ENCODE measurements at regions not wholly inside any gene's neighbourhood (a gene's known extent, or its start where the extent isn't known, plus 50 kb on each side); places are given as distances from the start of the nearest gene placed in this dataset.
"Not testable (repeated sequence)": the region's sequence is repeated elsewhere in the genome, so short reads cannot be mapped to it uniquely, and the experiment has no call there.

DNA sequence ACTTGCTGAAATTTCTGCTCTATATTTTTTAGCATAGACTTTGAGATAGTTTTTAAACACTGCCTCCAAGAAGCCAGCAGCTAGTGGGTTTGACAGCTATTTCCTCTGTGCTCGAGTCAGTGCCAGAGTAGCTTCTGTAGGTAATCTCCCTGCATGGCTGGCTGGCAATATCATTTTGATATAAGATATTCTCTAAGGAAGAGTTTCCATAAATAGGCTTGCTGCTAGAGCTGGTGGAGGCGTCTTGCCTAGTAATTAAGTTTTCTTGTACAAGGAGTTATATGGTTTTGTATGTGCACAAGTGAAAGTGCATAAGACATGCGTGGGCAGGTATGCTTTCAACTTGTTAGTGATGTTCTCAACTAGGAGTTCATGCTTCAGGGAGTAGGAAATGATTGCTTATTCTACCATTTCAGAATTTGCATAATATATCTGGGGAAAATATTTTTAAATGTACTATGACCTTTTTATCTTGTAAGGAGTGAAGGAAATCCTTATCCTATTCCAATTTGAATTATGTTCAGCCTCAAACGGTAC, 74.1 kb upstream of the CCL21 start:
- DNase-seq = no peak

DNA sequence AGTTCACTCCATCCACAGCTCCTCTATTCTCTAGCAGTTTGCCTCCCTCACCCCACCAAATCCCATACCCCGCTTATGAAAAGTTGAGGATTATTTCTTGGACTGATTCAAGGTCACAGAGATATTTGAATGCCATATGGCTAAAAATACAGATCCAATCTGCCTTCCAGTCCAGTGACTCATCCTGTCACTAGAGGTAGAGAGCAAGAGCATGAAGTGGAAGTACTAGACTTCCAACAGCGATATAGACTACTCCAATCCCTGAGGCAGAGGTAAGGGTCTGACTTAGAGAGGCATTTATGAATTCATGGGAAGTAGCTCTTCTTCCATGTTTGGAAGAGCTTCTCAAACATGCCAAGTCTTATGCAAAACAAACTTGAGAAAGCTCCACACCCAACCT, 72.4 kb upstream of the CCL21 start:
- DNase-seq = no peak

DNA sequence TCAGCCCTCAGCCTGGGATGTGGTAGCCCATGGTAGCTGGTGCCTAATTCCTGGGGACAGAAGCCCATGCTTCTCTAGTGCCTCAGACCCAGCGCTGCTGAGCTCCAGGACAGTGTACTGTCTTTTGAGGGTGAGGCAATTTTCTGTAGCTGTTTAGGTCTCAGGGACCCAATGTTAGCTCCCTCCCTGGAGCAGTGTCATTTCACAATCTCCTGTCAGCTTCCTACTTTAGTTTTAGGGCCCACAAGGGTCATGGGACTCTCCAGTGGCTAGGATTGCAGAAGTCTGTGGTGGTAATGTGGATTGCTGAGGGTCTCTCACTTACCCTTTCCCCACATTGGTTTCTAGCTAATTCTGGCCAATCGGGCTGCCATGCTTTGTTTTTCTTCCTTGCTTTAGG, 67.7 kb upstream of the CCL21 start:
- DNase-seq = no peak

DNA sequence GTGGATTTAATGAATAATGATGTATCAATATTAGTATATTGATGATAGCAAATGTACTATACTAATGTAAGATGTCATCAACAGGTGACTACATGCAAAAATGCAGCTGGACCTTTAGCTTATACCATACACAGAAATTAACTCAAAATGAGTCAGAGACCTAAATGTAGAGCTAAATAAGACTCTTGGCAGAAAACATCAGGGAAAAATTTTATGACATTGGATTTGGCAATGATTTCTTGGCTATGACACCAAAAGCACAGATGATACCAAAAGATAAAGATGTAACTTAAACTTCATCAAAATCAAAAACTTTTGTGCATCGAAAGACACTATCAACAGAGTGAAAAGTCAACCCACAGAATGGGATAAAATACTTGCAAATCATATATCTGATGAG, 64.0 kb upstream of the CCL21 start:
- DNase-seq = no peak

DNA sequence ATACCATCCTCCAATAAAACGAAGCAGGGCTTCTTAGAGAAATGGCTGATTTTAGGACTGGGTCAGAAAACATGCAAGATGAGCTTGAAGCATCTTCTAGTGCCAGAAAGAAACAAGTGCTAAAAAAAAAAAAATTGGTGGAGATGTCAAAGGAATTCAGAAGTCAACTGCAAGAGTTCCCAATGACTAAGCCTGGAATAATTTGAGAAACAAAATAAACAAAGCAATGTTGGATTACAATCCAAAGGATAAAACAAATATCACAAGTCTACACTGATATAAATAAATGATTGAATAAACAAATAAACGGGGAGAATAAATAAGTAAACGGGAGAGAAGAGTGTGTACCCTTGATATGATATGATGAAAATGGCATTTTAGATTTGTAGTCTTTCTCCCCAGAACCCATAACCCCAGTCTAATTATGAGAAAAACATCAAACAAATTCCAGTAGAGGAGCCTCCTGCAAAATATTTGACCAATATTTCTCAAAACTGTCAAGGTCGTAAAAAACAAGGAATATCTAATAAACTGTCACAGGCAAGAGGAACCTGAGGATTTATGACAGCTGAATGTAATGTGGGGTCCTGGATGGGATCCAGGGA, 63.5 kb upstream of the CCL21 start:
- no peak for DNase-seq

DNA sequence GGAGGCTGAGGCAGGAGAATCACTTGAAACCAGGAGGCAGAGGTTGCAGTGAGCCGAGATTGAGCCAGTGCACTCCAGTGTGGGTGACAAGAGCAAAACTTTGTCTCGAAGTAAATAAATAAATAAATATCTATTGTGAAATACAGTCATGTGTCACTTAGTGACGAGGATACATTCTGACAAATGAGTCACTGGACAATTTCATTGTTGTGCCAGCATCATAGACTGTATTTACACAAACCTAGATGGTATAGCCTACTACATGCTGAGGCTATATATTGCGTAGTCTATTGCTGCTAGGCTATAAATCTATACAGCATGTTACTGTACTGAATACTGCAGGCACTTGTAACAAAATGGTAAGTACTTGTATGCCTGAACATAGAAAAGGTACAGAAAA, 61.1 kb upstream of the CCL21 start:
- DNase-seq = no peak

DNA sequence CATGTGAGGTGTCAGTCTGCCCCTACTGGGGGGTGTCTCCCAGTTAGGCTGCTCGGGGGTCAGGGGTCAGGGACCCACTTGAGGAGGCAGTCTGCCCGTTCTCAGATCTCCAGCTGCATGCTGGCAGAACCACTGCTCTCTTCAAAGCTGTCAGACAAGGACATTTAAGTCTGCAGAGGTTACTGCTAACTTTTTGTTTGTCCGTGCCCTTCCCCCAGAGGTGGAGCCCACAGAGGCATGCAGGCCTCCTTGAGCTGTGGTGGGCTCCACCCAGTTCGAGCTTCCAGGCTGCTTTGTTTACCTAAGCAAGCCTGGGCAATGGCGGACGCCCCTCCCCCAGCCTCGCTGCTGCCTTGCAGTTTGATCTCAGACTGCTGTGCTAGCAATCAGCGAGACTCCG, 57.2 kb upstream of the CCL21 start:
- not testable (repeated sequence) for DNase-seq

DNA sequence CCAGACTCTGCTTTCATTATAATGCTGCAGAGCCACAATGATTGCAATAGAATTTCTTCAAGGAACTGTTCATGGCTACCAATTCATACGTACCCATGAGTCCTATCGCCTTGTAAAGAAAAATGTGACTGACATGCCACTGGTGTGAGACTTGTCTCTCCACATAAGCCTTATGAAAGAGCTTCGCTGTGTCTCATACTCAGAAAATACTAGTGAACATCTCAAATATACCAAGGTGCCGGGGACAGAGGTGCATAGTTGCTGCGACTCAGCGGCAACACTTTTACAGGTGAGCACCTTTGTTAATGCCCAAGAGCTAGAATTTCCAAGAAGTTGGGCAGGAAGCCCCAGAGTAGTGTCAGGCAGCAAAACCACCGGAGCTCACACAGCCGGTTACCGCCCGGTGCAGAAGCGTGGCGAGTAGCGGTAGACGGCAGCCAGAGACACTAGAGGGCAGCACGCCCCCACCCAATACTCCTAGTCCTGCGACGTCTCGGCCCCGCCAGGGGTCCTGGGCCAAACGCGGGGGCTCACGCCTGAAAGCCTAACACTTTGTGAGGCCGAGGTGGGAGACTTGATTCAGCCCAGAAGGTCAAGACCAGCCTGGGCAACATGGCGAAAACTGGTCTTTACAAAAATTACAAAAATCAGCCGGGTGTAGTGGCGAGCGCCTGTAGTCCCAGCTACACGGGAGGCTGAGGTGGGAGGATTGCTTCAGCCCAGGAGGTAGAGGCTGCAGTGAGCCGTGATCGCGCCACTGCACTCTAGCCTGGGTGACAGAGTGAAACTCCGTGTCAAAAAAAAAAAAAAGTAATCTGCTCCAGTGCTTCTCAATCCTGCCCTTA, 50.5 kb upstream of the CCL21 start:
- peak; percentile 51 for DNase-seq

Data from activated CD4-positive, alpha-beta T cell treated with anti-CD3 and anti-CD28 coated beads, Interleukin-10, Interleukin-2, amounts not matched to agents 100 ng/mL and 50 ng/mL, durations not matched to agents 16 hours and 8 hours (primary cell).